ENCODE measurements at regions not wholly inside any gene's neighbourhood (a gene's known extent, or its start where the extent isn't known, plus 50 kb on each side); places are given as distances from the start of the nearest gene placed in this dataset.
"Not testable (repeated sequence)": the region's sequence is repeated elsewhere in the genome, so short reads cannot be mapped to it uniquely, and the experiment has no call there.

- Histone ChIP-seq H3K9me3 (ENCODE audit: control insufficient read depth, low read length) (no peaks in the 10 kb centered on the region), H3K4me1 (ENCODE audit: control insufficient read depth in 1 of 2, insufficient read depth in 2 of 2, low read length in 2 of 2) (no peaks in the 10 kb centered on the region), H3K27ac (ENCODE audit: low read depth in 1 of 2, low read length in 2 of 2) (no peak overlapping the region), H3K36me3 (ENCODE audit: control insufficient read depth in 1 of 2, insufficient read depth in 2 of 2, low read length in 1 of 2) (no peaks in the 10 kb centered on the region), H3K4me3 (ENCODE audit: low read length in 2 of 2) (no peak overlapping the region), H3K27me3 (ENCODE audit: control insufficient read depth in 1 of 2, insufficient read depth in 2 of 2, low read length in 1 of 2) (no peaks in the 10 kb centered on the region)
- intact Hi-C loops (cut with DNase I) = no loop called here
- 97 to 99% methylated on average over 4 of the region's 4 CpGs for WGBS, 2 donors
- no peak for DNase-seq
- ATAC-seq (ENCODE audit: low FRiP score) = no peak
Observed at GRCh38 chr21:15291621-15292266, 226.9 kb upstream of the NRIP1 start.

DNA sequence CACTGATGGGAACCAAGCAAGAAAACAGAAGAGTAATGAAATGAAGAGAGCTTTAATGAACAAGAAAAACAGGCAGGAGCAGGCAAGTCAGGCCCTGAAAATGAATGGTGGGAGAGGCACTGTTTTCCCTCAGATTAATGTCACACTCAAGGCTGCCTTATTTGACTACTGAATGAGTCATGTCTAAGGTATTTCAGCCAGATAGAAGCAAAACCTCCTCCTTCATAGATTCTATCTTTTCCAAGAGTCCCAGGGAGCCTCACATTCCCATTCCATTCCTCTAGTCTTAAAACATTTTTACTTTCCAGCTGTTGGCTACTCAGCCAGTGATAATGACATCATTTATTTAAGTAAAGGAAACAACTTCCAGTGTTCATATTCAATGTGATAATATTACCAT, 228.4 kb upstream of the NRIP1 start:
- Histone ChIP-seq H3K27ac (ENCODE audit: low read depth in 1 of 2, low read length in 2 of 2) (no peak overlapping the region), H3K27me3 (ENCODE audit: control insufficient read depth in 1 of 2, insufficient read depth in 2 of 2, low read length in 1 of 2) (no peaks in the 10 kb centered on the region), H3K36me3 (ENCODE audit: control insufficient read depth in 1 of 2, insufficient read depth in 2 of 2, low read length in 1 of 2) (no peaks in the 10 kb centered on the region), H3K4me1 (ENCODE audit: control insufficient read depth in 1 of 2, insufficient read depth in 2 of 2, low read length in 2 of 2) (no peaks in the 10 kb centered on the region), H3K9me3 (ENCODE audit: control insufficient read depth, low read length) (no peaks in the 10 kb centered on the region), H3K4me3 (ENCODE audit: low read length in 2 of 2) (no peak overlapping the region)
- ATAC-seq (ENCODE audit: low FRiP score) (no peak), DNase-seq (no peak)
- intact Hi-C loops (cut with DNase I) = no loop called here

DNA sequence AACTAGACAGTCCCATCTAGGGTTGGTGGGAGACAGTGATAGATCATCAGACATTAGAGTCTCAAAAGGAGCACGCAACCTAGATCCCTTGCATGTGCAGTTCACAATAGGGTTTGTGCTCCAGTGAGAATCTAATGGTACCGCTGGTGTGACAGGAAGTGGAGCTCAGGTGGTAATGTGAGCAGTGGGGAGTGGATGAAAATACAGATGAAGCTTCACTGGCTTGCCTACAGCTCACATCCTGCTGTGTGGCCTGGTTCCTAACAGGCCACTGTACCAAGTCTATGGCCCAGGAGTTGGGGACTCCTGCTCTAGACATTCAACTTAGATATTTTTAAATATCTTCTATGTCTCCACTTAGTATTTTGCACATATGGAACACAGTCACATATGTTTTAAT, 231.1 kb upstream of the NRIP1 start:
- no peak overlapping the region for H3K4me3 ChIP-seq (ENCODE audit: low read length in 2 of 2)
- intact Hi-C loops (cut with DNase I) = no loop called here
- H3K27me3 ChIP-seq (ENCODE audit: control insufficient read depth in 1 of 2, insufficient read depth in 2 of 2, low read length in 1 of 2) = no peaks in the 10 kb centered on the region
- ATAC-seq (ENCODE audit: low FRiP score) = no peak
- H3K27ac ChIP-seq (ENCODE audit: low read depth in 1 of 2, low read length in 2 of 2) = no peak overlapping the region
- H3K36me3 ChIP-seq (ENCODE audit: control insufficient read depth in 1 of 2, insufficient read depth in 2 of 2, low read length in 1 of 2) = no peaks in the 10 kb centered on the region
- 96 to 100% methylated on average over 2 of the region's 2 CpGs for WGBS, 2 donors
- no peaks in the 10 kb centered on the region for H3K4me1 ChIP-seq (ENCODE audit: control insufficient read depth in 1 of 2, insufficient read depth in 2 of 2, low read length in 2 of 2)
- no peak for DNase-seq
- H3K9me3 ChIP-seq (ENCODE audit: control insufficient read depth, low read length) = no peaks in the 10 kb centered on the region

GRCh38 chr21:15297824-15298223, 233.0 kb upstream of the NRIP1 start:
- no peaks in the 10 kb centered on the region for H3K9me3 ChIP-seq (ENCODE audit: control insufficient read depth, low read length)
- DNase-seq = no peak
- no peaks in the 10 kb centered on the region for H3K36me3 ChIP-seq (ENCODE audit: control insufficient read depth in 1 of 2, insufficient read depth in 2 of 2, low read length in 1 of 2)
- no peak for ATAC-seq (ENCODE audit: low FRiP score)
- H3K27ac ChIP-seq (ENCODE audit: low read depth in 1 of 2, low read length in 2 of 2) = no peak overlapping the region
- H3K4me1 ChIP-seq (ENCODE audit: control insufficient read depth in 1 of 2, insufficient read depth in 2 of 2, low read length in 2 of 2) = no peaks in the 10 kb centered on the region
- intact Hi-C loops (cut with DNase I) = no loop called here
- H3K4me3 ChIP-seq (ENCODE audit: low read length in 2 of 2) = no peak overlapping the region
- no peaks in the 10 kb centered on the region for H3K27me3 ChIP-seq (ENCODE audit: control insufficient read depth in 1 of 2, insufficient read depth in 2 of 2, low read length in 1 of 2)

GRCh38 chr21:15298306-15298705, 233.5 kb upstream of the NRIP1 start:
- no peaks in the 10 kb centered on the region for H3K9me3 ChIP-seq (ENCODE audit: control insufficient read depth, low read length)
- WGBS, 2 donors = 60 to 66% methylated on average over 4 of the region's 4 CpGs
- H3K27ac ChIP-seq (ENCODE audit: low read depth in 1 of 2, low read length in 2 of 2) = no peak overlapping the region
- intact Hi-C loops (cut with DNase I) = no loop called here
- H3K4me3 ChIP-seq (ENCODE audit: low read length in 2 of 2) = no peak overlapping the region
- H3K36me3 ChIP-seq (ENCODE audit: control insufficient read depth in 1 of 2, insufficient read depth in 2 of 2, low read length in 1 of 2) = no peaks in the 10 kb centered on the region
- H3K27me3 ChIP-seq (ENCODE audit: control insufficient read depth in 1 of 2, insufficient read depth in 2 of 2, low read length in 1 of 2) = no peaks in the 10 kb centered on the region
- ATAC-seq (ENCODE audit: low FRiP score) (no peak), DNase-seq (no peak)
- H3K4me1 ChIP-seq (ENCODE audit: control insufficient read depth in 1 of 2, insufficient read depth in 2 of 2, low read length in 2 of 2) = no peaks in the 10 kb centered on the region

GRCh38 chr21:15298755-15299154, 234.0 kb upstream of the NRIP1 start:
- not testable (repeated sequence) for DNase-seq; H3K9me3 ChIP-seq (ENCODE audit: control insufficient read depth, low read length)
- 93 to 94% methylated on average over 8 of the region's 8 CpGs for WGBS, 2 donors

GRCh38 chr21:15300131-15300530, 235.3 kb upstream of the NRIP1 start:
- no peak overlapping the region for H3K4me3 ChIP-seq (ENCODE audit: low read length in 2 of 2)
- 59 to 61% methylated on average over 2 of the region's 2 CpGs for WGBS, 2 donors
- ATAC-seq (ENCODE audit: low FRiP score) (no peak), DNase-seq (no peak)
- no peaks in the 10 kb centered on the region for H3K9me3 ChIP-seq (ENCODE audit: control insufficient read depth, low read length)
- no peaks in the 10 kb centered on the region for H3K4me1 ChIP-seq (ENCODE audit: control insufficient read depth in 1 of 2, insufficient read depth in 2 of 2, low read length in 2 of 2)
- no peaks in the 10 kb centered on the region for H3K36me3 ChIP-seq (ENCODE audit: control insufficient read depth in 1 of 2, insufficient read depth in 2 of 2, low read length in 1 of 2)
- no peak overlapping the region for H3K27ac ChIP-seq (ENCODE audit: low read depth in 1 of 2, low read length in 2 of 2)
- intact Hi-C loops (cut with DNase I) = no loop called here
- H3K27me3 ChIP-seq (ENCODE audit: control insufficient read depth in 1 of 2, insufficient read depth in 2 of 2, low read length in 1 of 2) = no peaks in the 10 kb centered on the region

More at GRCh38 chr21:15298755-15299154, 234.0 kb upstream of the NRIP1 start:
- intact Hi-C loops (cut with DNase I); H3K27ac ChIP-seq (ENCODE audit: low read depth in 1 of 2, low read length in 2 of 2); H3K4me1 ChIP-seq (ENCODE audit: control insufficient read depth in 1 of 2, insufficient read depth in 2 of 2, low read length in 2 of 2); ATAC-seq (ENCODE audit: low FRiP score); H3K36me3 ChIP-seq (ENCODE audit: control insufficient read depth in 1 of 2, insufficient read depth in 2 of 2, low read length in 1 of 2); H3K27me3 ChIP-seq (ENCODE audit: control insufficient read depth in 1 of 2, insufficient read depth in 2 of 2, low read length in 1 of 2); H3K4me3 ChIP-seq (ENCODE audit: low read length in 2 of 2): not testable (repeated sequence)

GRCh38 chr21:15301014-15301413, 236.2 kb upstream of the NRIP1 start:
- ATAC-seq (ENCODE audit: low FRiP score) = no peak
- Histone ChIP-seq H3K4me1 (ENCODE audit: control insufficient read depth in 1 of 2, insufficient read depth in 2 of 2, low read length in 2 of 2) (no peaks in the 10 kb centered on the region), H3K4me3 (ENCODE audit: low read length in 2 of 2) (no peak overlapping the region), H3K36me3 (ENCODE audit: control insufficient read depth in 1 of 2, insufficient read depth in 2 of 2, low read length in 1 of 2) (no peaks in the 10 kb centered on the region), H3K9me3 (ENCODE audit: control insufficient read depth, low read length) (no peaks in the 10 kb centered on the region), H3K27me3 (ENCODE audit: control insufficient read depth in 1 of 2, insufficient read depth in 2 of 2, low read length in 1 of 2) (no peaks in the 10 kb centered on the region), H3K27ac (ENCODE audit: low read depth in 1 of 2, low read length in 2 of 2) (no peak overlapping the region)
- 81 to 82% methylated on average over 3 of the region's 3 CpGs for WGBS, 2 donors
- intact Hi-C loops (cut with DNase I) = no loop called here
- DNase-seq = no peak

DNA sequence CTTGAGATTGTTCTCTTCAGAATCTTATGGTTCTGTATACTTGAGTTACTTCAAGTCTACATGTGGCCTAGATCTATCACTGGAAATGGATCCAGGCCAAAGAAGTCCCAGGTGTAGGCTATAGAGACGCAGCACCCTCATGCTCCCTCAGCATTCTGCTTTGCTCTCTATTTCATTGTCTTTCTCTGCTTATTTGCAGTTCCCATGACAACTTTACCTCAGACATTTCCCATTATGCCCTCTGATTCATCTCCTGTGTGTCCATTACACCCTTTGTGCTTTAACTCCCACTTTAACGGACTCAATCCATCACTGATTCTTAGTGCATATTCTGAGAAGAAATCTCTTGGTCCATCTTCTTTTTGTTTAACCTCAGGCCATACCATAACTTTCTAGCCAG, 236.9 kb upstream of the NRIP1 start:
- Histone ChIP-seq H3K36me3 (ENCODE audit: control insufficient read depth in 1 of 2, insufficient read depth in 2 of 2, low read length in 1 of 2) (no peaks in the 10 kb centered on the region), H3K27ac (ENCODE audit: low read depth in 1 of 2, low read length in 2 of 2) (no peak overlapping the region), H3K4me1 (ENCODE audit: control insufficient read depth in 1 of 2, insufficient read depth in 2 of 2, low read length in 2 of 2) (no peaks in the 10 kb centered on the region), H3K27me3 (ENCODE audit: control insufficient read depth in 1 of 2, insufficient read depth in 2 of 2, low read length in 1 of 2) (no peaks in the 10 kb centered on the region), H3K9me3 (ENCODE audit: control insufficient read depth, low read length) (no peaks in the 10 kb centered on the region), H3K4me3 (ENCODE audit: low read length in 2 of 2) (no peak overlapping the region)
- intact Hi-C loops (cut with DNase I) = no loop called here
- ATAC-seq (ENCODE audit: low FRiP score) (no peak), DNase-seq (no peak)
- 91 to 92% methylated on average over 2 of the region's 2 CpGs for WGBS, 2 donors
